Adrenal gland (tissue), 5 donors: ENCODE measurements at regions not wholly inside any gene's neighbourhood (a gene's known extent, or its start where the extent isn't known, plus 50 kb on each side); places are given as distances from the start of the nearest gene placed in this dataset.

Experiments
- CTCF ChIP-seq, 6 experiments: fragments of 450-650 bp in 4 of 6; fragments of 200-600 bp in 2 of 6; sonication (generic) in 1 of 6; IDR thresholded peaks; 1 replicate in 5 of 6; 2 replicates in 1 of 6; pipeline versions ENCODE4 v1.5.1 to v1.8.0; 2016 to 2021; ENCODE audit warnings: antibody characterized with exemption in 6 of 6, mild to moderate bottlenecking in 2 of 6, moderate library complexity in 1 of 6
- POLR2A ChIP-seq, 2 donors: fragments of 450-650 bp; IDR thresholded peaks; one replicate each; pipeline ENCODE4 v1.6.1; 2017; ENCODE audit warnings: antibody characterized with exemption in 2 of 2, mild to moderate bottlenecking in 2 of 2, moderate library complexity in 1 of 2
- donor health status: DM: no; HTN: no; CAD: no.

DNA sequence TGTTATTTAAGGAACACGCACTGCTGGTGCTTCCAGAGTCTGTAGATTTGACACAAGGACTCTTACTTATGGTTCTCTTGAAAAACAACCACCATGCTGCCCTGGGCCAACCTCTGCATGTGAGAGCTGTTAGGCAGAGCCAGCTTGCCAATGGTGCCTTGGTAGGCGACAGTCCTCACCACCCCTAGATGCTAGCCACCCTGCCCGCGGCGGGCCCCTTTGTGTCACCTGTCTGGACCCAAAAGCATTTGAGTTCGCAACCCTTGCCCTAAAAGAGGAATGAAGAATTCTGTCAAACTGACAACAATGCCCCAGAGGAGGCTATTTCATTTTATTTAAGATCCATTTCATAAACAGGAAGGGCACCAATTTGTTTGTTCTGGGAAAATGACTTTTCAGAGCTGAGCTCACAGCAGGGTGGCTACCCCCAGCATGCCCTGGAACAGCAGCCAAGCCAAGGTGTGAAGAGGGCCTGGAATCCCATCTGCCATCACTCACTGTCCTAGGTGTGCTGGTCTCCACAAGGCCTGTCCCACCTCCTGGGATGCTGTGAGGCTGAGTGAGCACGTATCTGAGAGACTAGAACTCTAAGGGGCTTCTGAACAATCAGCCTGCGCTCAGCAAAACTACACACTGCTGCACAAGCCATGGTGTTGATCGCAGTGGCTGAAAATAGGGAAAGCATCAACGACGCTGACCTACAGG, 63.8 kb upstream of the FZD10 start:
- TF ChIP-seq CTCF (IDR thresholded peaks at IDR 0.05) (no peak), POLR2A (IDR thresholded peaks at IDR 0.05) (no peak)
